ENCODE measurements at regions not wholly inside any gene's neighbourhood (a gene's known extent, or its start where the extent isn't known, plus 50 kb on each side); places are given as distances from the start of the nearest gene placed in this dataset.

DNA sequence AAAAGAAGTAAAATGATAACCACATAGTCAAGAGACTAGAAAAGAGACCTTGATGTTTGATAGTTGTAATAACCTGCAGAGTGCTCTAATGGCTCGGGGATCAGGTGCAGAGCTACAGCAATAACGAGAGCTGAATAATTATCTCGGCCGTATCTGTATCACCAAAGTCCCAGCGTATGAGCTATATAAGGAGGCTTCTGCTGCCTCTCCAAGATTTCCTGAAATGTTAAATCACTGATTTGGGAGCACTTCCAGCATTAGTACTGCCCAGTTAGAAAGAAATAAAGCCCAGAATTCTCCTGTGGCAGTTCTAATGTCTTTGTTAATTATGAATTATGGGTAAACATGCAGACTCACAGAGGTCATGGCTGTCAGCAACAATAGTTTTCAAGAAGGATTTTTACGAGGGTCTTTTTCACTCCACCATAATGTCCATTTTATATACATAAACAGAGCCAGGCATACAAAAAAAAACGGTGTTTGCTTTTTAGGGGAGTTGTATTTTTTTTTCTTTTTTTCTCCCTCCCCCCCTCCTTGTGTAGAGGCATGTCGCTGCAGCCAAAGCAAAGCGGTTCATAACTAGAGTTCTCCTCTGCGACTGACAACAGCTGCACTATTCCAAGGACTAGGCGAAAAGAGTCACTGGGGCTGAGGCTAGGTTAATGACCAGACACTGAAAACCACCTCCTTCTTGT, 168.3 kb upstream of the VRK2 start:
- no peak overlapping the region for H3K9ac ChIP-seq (ENCODE audit: insufficient read depth, low read depth, low read length)
- H4K20me1 ChIP-seq (ENCODE audit: insufficient read depth, low read length) = no peaks in the 10 kb centered on the region
- CTCF ChIA-PET (ENCODE audit: low intra/inter-chr PET ratio, low total read pairs) = no interaction called here
- H3K4me2 ChIP-seq (ENCODE audit: low read depth, low read length) = no peak overlapping the region
- intact Hi-C loops (cut with micrococcal nuclease; ENCODE audit: unreplicated experiment) (no loop called here), in situ Hi-C loops (cut with HindIII; ENCODE audit: extremely low pct_ligation_motif_present, low pct_unique_long_range_greater_than_20kb) (no loop called here)
- BruUV-seq (replicated peaks) = no TSS peak
- no peak overlapping the region for H3K27ac ChIP-seq (ENCODE audit: extremely low read length, insufficient read depth, low read length)
- WGBS (ENCODE audit: low lambda C conversion rate) = 38% methylated on average over 11 of the region's 11 CpGs
- ATAC-seq = no peak
- H3K36me3 ChIP-seq (replicated peaks in 1 of 2; ENCODE audit: control insufficient read depth in 1 of 2, insufficient read depth in 2 of 2, low read length in 2 of 2) = no peaks in the 10 kb centered on the region
- H3K4me3 ChIP-seq (replicated peaks in 1 of 3; ENCODE audit: insufficient read depth in 1 of 3, low read depth in 2 of 3, low read length in 3 of 3) = no peak overlapping the region
- TF ChIP-seq KLF13 (CRISPR knock-in tag; IDR thresholded peaks at IDR 0.05) = no peak
- TF ChIP-seq, protein P1, sequence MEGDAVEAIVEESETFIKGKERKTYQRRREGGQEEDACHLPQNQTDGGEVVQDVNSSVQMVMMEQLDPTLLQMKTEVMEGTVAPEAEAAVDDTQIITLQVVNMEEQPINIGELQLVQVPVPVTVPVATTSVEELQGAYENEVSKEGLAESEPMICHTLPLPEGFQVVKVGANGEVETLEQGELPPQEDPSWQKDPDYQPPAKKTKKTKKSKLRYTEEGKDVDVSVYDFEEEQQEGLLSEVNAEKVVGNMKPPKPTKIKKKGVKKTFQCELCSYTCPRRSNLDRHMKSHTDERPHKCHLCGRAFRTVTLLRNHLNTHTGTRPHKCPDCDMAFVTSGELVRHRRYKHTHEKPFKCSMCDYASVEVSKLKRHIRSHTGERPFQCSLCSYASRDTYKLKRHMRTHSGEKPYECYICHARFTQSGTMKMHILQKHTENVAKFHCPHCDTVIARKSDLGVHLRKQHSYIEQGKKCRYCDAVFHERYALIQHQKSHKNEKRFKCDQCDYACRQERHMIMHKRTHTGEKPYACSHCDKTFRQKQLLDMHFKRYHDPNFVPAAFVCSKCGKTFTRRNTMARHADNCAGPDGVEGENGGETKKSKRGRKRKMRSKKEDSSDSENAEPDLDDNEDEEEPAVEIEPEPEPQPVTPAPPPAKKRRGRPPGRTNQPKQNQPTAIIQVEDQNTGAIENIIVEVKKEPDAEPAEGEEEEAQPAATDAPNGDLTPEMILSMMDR (CRISPR knock-in tag; IDR thresholded peaks at IDR 0.05) = no peak
- TF ChIP-seq, protein P2, sequence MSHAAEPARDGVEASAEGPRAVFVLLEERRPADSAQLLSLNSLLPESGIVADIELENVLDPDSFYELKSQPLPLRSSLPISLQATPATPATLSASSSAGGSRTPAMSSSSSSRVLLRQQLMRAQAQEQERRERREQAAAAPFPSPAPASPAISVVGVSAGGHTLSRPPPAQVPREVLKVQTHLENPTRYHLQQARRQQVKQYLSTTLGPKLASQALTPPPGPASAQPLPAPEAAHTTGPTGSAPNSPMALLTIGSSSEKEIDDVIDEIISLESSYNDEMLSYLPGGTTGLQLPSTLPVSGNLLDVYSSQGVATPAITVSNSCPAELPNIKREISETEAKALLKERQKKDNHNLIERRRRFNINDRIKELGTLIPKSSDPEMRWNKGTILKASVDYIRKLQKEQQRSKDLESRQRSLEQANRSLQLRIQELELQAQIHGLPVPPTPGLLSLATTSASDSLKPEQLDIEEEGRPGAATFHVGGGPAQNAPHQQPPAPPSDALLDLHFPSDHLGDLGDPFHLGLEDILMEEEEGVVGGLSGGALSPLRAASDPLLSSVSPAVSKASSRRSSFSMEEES (CRISPR knock-in tag; IDR thresholded peaks at IDR 0.05) = no peak
- TF ChIP-seq, protein P3, sequence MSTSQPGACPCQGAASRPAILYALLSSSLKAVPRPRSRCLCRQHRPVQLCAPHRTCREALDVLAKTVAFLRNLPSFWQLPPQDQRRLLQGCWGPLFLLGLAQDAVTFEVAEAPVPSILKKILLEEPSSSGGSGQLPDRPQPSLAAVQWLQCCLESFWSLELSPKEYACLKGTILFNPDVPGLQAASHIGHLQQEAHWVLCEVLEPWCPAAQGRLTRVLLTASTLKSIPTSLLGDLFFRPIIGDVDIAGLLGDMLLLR (CRISPR knock-in tag; IDR thresholded peaks at IDR 0.05) = no peak
- no peak for TF ChIP-seq RFXANK (CRISPR knock-in tag; IDR thresholded peaks at IDR 0.05)
- no peak for TF ChIP-seq ZNF766 (CRISPR knock-in tag; IDR thresholded peaks at IDR 0.05; ENCODE audit: borderline replicate concordance)
- H2AFZ ChIP-seq (ENCODE audit: low read length) = no peak overlapping the region
- no peak for FAIRE-seq
- no peaks in the 10 kb centered on the region for H3K79me2 ChIP-seq (ENCODE audit: insufficient read depth, low read length)
- peaks cover 13% of the 10 kb centered on the region for H3K4me1 ChIP-seq (ENCODE audit: insufficient read depth, low read length)
- H3K9me3 ChIP-seq (ENCODE audit: low read length) = no peaks in the 10 kb centered on the region
- POLR2A ChIA-PET = no interaction called here
- DNase-seq (ENCODE audit: low spot score) = no peak
- no peaks in the 10 kb centered on the region for H3K27me3 ChIP-seq (ENCODE audit: control insufficient read depth in 1 of 2, insufficient read depth in 2 of 2, low read length in 2 of 2)
